HCEC 1CT (cell line): ENCODE measurements at regions not wholly inside any gene's neighbourhood (a gene's known extent, or its start where the extent isn't known, plus 50 kb on each side); places are given as distances from the start of the nearest gene placed in this dataset.

Source experiments
- DNase-seq: peaks from one replicate; pipeline ENCODE4 v3.0.0-alpha.2; 2017

DNA sequence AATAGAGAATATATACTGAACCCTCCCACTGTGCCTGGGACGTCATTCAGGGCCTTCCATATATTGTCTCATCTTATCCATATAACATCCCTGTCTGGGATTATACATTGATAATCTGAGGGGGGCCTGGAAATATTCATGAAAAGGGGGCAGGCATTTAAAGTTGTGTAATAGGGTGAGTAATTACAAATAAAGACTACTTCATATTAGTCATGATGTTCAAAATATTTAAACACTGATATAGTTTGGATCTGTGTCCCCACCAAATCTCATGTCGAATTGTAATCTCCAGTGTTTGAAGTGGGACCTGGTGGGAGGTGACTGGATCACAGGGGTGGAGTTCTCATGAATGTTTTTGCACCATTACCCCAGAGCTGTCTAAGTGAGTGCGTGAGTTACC, 97.8 kb downstream of the AQP9 start:
- DNase-seq: peak; percentile 32

DNA sequence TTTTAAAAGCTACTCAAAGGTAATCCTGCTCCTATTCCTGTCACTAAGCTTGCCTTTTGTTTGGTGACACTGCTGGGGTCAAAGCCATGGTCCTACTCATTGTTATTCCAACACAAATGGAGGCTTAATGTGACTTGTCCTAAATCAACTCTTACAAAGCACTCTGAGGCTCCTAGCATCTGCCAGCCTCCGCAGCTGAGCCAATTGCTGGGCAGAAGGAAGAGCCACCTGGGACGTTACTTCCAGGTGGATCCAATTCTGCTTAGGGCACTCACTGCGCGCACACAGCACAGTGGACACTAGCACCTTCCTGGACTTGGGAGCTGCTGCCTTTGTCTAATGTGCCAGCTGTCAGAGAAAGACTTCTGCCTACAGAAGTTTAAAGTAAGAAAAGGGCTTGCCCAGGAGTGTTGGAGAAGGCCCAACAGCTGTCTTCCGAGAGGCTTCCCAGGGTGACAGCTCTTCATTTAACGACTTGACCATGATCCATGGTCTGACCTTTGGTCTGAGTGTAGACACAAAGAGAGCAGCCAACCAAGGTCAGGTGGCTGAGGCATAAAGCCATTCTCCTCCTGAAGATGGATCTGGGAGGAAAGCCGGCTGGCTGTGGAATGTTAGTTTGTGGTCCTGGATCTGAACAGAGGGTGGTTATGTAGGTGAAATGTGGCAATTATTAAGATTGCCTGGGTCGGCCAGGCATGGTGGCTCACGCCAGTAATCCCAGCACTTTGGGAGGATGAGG, 102.2 kb downstream of the AQP9 start:
- no peak for DNase-seq

GRCh38 chr15:58241872-58242271, 103.7 kb downstream of the AQP9 start:
- no peak for DNase-seq

DNA sequence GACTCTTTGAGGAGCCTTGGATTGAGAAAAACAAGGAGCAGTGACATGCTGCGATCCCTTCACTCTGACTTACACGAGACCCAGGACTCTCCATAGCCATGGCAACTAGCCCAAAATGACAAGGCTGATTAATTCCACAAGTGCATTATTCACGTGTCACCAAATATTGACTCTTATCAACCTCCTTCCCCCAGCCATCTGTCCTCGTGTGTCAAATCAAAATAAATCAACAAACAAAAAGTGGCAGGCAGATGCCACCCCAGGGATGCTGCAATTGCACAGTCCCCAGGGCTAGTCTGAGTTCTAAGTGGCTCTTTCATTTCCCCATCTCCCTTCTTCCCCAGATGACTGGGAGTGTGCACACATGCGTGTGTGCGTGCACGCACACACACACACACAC, 104.9 kb downstream of the AQP9 start:
- DNase-seq: no peak

GRCh38 chr15:58244536-58244935, 106.4 kb downstream of the AQP9 start:
- DNase-seq: no peak

- no peak for DNase-seq
Observed at GRCh38 chr15:58246041-58246440, 107.9 kb downstream of the AQP9 start.

DNA sequence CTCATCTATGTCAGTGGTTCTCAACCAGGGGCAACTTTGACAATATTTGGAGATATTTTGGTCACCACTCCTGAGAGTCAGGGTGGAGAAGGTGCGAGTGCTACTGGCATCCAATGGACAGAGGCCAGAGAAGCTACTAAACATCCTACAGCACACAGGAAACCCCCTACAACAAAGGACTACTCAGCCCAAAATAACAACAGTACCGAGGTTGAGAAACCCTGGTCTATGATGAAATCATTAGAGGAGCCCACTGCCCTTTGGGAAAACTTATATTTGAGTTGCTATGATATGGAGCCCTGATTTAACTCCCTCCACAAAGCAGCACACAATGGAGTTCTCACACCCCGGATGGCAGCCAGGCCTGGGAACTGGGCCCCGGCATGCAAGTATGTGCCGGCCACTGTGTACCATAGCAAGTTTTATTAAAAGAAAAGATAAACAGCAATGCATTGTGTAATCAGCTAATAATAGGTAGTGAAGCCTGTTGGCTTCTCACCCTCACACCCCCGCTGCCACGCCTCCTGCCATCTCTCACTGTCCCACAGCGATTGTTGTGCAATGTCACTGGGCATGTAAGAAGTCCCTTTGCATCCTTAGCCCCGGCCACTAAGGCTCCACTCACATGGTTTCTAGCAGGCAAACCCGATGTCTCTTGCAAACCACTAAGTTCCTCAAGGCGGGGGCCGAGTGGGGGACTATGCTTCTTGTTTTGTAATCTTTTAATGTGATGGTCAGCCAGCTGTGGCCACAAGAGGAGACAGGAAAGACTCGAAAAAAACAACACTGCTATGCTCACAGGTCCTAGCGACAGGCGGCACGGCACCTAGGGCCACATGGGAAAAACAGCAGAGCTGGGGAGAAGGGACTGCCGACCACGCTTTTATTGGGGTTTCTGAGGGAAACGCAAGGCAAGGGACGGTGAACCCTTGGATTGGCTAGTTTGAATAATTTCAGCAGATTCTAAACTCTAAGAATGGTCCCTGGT, 110.0 kb downstream of the AQP9 start:
- no peak for DNase-seq

- DNase-seq: no peak
Observed at GRCh38 chr15:58249646-58250312, 111.6 kb downstream of the AQP9 start.

DNA sequence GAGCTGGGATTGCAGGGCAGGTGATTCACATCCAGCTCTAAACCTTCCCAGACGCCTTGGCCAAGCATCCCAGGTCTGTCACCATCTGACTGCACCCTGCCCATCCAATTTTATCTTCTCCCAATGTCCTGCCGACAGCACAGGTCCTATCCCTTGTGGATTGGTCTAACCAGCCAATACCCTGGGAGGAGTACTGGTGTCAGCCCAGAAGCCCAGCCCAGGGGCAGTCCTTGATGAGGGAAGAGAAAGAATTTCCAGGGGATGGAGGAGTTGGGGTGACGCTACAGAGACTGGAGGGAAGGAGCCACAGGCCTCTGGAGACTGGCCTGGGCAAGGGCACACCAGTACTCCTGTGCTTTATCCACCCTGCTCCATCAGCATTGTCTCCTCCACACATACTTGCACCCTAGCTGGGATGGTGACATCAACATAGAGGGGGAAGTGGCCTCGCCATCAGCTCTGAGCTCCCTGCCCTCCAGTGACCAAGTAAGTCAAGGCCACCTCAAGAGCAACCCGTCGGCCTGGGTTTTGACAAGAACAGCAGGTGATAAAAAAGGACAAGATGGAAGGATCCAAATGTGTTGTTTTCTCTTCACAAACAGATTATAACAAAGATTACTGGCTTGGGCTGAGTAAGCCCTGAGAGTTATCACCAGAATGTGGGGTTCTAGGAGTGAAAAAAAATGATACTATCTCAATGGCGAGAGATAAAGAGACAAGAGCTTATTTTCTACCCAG, 114.6 kb downstream of the AQP9 start:
- no peak for DNase-seq

- no peak for DNase-seq
Observed at GRCh38 chr15:58257776-58258325, 119.7 kb downstream of the AQP9 start.

GRCh38 chr15:58258501-58259292, 120.5 kb downstream of the AQP9 start:
- no peak for DNase-seq

GRCh38 chr15:58260205-58260724, 122.1 kb downstream of the AQP9 start:
- no peak for DNase-seq

- no peak for DNase-seq
Observed at GRCh38 chr15:58260725-58261267, 122.6 kb downstream of the AQP9 start.

DNA sequence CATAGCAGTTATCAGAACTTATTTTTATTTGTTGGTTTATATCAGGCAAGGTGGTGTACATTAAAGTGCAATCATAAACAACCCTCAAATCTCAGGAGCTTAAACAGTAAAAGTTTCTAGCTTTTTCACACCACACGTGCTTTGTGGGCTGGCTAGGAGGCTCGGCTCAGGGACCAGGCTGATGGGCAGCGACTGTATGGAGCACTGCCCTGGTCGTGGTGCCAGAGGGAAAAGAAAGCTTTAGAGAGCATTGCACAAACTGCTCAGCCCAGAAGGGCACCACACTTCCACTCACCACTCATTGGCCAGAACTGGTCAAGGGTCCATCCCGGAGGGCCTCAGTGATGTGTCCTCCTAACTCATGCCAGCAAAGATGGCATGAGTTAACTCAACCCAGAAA, 123.2 kb downstream of the AQP9 start:
- DNase-seq: no peak

- DNase-seq: no peak
Observed at GRCh38 chr15:58264053-58264971, 126.1 kb downstream of the AQP9 start.

GRCh38 chr15:58267051-58267450, 128.9 kb downstream of the AQP9 start:
- DNase-seq: no peak

- no peak for DNase-seq
Observed at GRCh38 chr15:58268746-58269267, 130.6 kb downstream of the AQP9 start.

DNA sequence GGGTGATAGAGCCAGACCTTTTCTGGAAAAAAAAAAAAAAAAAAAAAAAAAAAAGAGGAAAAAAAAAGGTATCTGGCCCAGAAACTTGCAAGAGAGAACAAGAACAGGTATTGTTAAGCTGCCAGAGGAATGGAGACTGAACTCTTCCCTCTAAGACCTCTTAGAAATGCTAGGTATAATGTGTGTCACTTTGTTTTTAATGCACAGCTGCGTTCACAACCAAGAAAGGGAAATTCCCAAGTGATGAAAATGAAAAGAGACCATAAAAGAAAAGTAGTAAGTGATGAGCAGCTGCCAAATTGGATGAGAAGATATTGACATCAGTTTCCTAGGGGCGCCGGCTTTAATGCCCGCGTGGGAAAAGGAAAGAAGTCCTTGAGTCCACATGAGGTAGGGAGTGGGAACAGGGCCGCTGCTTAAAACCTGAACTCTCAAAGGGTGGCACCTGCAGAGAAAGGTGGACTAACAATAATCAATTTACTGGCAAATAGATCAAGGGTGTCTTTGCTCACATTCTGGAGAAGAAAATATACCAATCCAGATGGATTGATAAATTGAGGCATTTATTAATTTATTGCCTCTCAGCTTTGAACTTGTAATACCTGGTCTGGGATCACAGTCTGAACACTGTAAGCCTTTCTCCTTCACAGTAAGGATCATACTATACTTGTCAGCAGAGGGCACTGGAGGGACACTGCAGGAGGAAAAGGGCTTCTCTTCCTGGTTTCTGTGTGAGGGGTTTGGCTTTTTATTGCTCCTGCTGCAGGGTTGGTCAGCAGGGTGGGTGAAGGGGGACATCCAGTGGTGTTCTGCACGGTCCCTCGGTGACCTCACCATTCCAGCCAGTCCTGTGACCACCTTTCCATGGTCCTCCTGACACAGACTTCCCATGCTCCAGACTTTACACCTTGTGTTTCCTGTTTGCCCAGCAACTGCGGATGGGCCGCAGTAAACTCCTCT, 131.6 kb downstream of the AQP9 start:
- DNase-seq: peak; percentile 56
